OCI-LY7 (cell line): ENCODE measurements at regions not wholly inside any gene's neighbourhood (a gene's known extent, or its start where the extent isn't known, plus 50 kb on each side); places are given as distances from the start of the nearest gene placed in this dataset.

ENCODE experiments used
- CTCF ChIP-seq: fragments of 200-600 bp; sonication (generic); conservative IDR thresholded peaks from 2 replicates; pipeline ENCODE4 v1.5.1; 2014; ENCODE audit warnings: mild to moderate bottlenecking, antibody characterized with exemption, low read length, moderate library complexity, mixed read lengths
- EZH2phosphoT487 ChIP-seq: fragments of 200-600 bp; sonication (generic); IDR thresholded peaks from 2 replicates; pipeline ENCODE4 v1.6.1; 2018; ENCODE audit warnings: low read depth, borderline replicate concordance, mild to moderate bottlenecking, mixed run types, antibody characterized with exemption, low read length, moderate library complexity, mixed read lengths

DNA sequence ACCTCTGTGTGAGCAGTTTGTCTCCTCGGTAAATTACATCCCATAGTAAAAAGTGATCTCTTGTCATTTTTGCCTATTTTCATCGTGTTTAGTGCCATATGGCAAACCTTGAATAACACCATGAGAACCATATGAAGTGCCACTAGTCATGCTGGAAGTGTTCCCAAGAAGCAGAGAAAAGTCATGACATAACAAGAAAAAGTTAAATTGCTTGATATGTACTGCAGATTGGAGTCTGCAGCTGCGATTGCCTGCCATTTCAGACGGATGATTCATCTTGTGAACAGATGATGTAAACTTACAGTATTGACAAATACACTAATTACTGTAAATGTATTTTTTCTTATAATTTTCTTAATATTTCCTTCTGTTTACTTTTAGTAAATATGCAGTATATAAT lies 846.7 kb downstream of the BCL11A start:
- TF ChIP-seq CTCF (no peak), EZH2phosphoT487 (no peak)
